SK-N-SH treated with all-trans-retinoic acid at 6 μM for 48 hours (cell line): ENCODE measurements at regions not wholly inside any gene's neighbourhood (a gene's known extent, or its start where the extent isn't known, plus 50 kb on each side); places are given as distances from the start of the nearest gene placed in this dataset.

Source experiments
- ATAC-seq: fragments of 200-7000 bp; cut with Tn5 transposase; 3 replicates; pipeline ENCODE4 v1.9.1; 2020; ENCODE audit warnings: mild to moderate bottlenecking, moderate library complexity
- ARNTL ChIP-seq: fragments of 450-650 bp; formaldehyde crosslinking; IDR thresholded peaks from 2 replicates; pipeline ENCODE4 v1.5.0; 2020; ENCODE audit warnings: low read depth, mild to moderate bottlenecking, moderate library complexity, borderline replicate concordance
- BACH2 ChIP-seq: fragments of 250-450 bp; sonication (Bioruptor Pico); IDR thresholded peaks from 2 replicates; pipeline ENCODE4 v1.9.0; 2021; ENCODE audit warnings: mild to moderate bottlenecking, borderline replicate concordance
- CSDC2 ChIP-seq: fragments of 250-450 bp; sonication (Bioruptor Pico); IDR thresholded peaks from 2 replicates; pipeline ENCODE4 v1.5.0; 2020; ENCODE audit warnings: mild to moderate bottlenecking, moderate library complexity
- CSRNP3 ChIP-seq: fragments of 250-450 bp; sonication (Bioruptor Pico); IDR thresholded peaks from 2 replicates; pipeline ENCODE4 v1.5.1; 2021; ENCODE audit warnings: mild to moderate bottlenecking, moderate library complexity
- ESRRG ChIP-seq: fragments of 250-450 bp; sonication (Bioruptor Pico); IDR thresholded peaks from 2 replicates; pipeline ENCODE4 v1.6.1; 2021; ENCODE audit warnings: mild to moderate bottlenecking
- GLIS3 ChIP-seq: fragments of 250-450 bp; sonication (Bioruptor Pico); IDR thresholded peaks from 2 replicates; pipeline ENCODE4 v1.5.0; 2020; ENCODE audit warnings: mild to moderate bottlenecking, moderate library complexity
- ISL1 ChIP-seq: fragments of 250-450 bp; sonication (Bioruptor Pico); IDR thresholded peaks from 2 replicates; pipeline ENCODE4 v2.1.2; 2022; ENCODE audit warnings: mild to moderate bottlenecking, moderate library complexity
- OSR1 ChIP-seq: fragments of 250-450 bp; sonication (Bioruptor Pico); IDR thresholded peaks from 2 replicates; pipeline ENCODE4 v1.8.0; 2022; ENCODE audit warnings: moderate library complexity, mild to moderate bottlenecking, inconsistent platforms
- POU6F1 ChIP-seq: fragments of 250-450 bp; sonication (Bioruptor Pico); IDR thresholded peaks from 2 replicates; pipeline ENCODE4 v1.8.0; 2021; ENCODE audit warnings: low read depth, mild to moderate bottlenecking, moderate library complexity, borderline replicate concordance
- PPARA ChIP-seq: fragments of 250-450 bp; sonication (Bioruptor Pico); IDR thresholded peaks from 2 replicates; pipeline ENCODE4 v1.5.0; 2020; ENCODE audit warnings: mild to moderate bottlenecking, borderline replicate concordance
- RARB ChIP-seq: fragments of 250-450 bp; sonication (Bioruptor Pico); IDR thresholded peaks from 2 replicates; pipeline ENCODE4 v1.8.0; 2021; ENCODE audit warnings: mild to moderate bottlenecking, moderate library complexity
- SNAI2 ChIP-seq: fragments of 250-450 bp; sonication (Bioruptor Pico); IDR thresholded peaks from 2 replicates; pipeline ENCODE4 v1.5.0; 2020; ENCODE audit warnings: mild to moderate bottlenecking, moderate library complexity
- TCF4 ChIP-seq: fragments of 250-450 bp; sonication (Bioruptor Pico); IDR thresholded peaks from 2 replicates; pipeline ENCODE4 v1.8.0; 2021; ENCODE audit warnings: mild to moderate bottlenecking, moderate library complexity, borderline replicate concordance
- TOX ChIP-seq: fragments of 250-450 bp; sonication (Bioruptor Pico); IDR thresholded peaks from 2 replicates; pipeline ENCODE4 v1.8.0; 2021; ENCODE audit warnings: mild to moderate bottlenecking, moderate library complexity, borderline replicate concordance
- ZC3H10 ChIP-seq: fragments of 250-450 bp; sonication (Bioruptor Pico); IDR thresholded peaks from 2 replicates; pipeline ENCODE4 v1.5.1; 2021; ENCODE audit warnings: mild to moderate bottlenecking, moderate library complexity
- ZFP3 ChIP-seq: fragments of 250-450 bp; sonication (Bioruptor Pico); IDR thresholded peaks from 2 replicates; pipeline ENCODE4 v1.5.0; 2020; ENCODE audit warnings: mild to moderate bottlenecking, moderate library complexity
- ZNF565 ChIP-seq: fragments of 450-650 bp; formaldehyde crosslinking; conservative IDR thresholded peaks from 2 replicates; pipeline ENCODE4 v1.5.0; 2020; ENCODE audit warnings: low read depth, mild to moderate bottlenecking, moderate library complexity
- ZNF70 ChIP-seq: fragments of 450-650 bp; formaldehyde crosslinking; IDR thresholded peaks from 2 replicates; pipeline ENCODE4 v1.5.0; 2020; ENCODE audit warnings: mild to moderate bottlenecking, moderate library complexity
- ZNF8 ChIP-seq: fragments of 450-650 bp; formaldehyde crosslinking; IDR thresholded peaks from 2 replicates; pipeline ENCODE4 v1.5.0; 2020; ENCODE audit warnings: mild to moderate bottlenecking, moderate library complexity
- TF ChIP-seq, protein P1 (sequence below): fragments of 250-450 bp; sonication (Bioruptor Pico); IDR thresholded peaks from 2 replicates; pipeline ENCODE4 v1.5.0; 2020; ENCODE audit warnings: mild to moderate bottlenecking, moderate library complexity

GRCh38 chr5:158313027-158313732 is 454.2 kb upstream of the CLINT1 start (continued):
- no peak for TF ChIP-seq CSRNP3 (CRISPR knock-in tag)

DNA sequence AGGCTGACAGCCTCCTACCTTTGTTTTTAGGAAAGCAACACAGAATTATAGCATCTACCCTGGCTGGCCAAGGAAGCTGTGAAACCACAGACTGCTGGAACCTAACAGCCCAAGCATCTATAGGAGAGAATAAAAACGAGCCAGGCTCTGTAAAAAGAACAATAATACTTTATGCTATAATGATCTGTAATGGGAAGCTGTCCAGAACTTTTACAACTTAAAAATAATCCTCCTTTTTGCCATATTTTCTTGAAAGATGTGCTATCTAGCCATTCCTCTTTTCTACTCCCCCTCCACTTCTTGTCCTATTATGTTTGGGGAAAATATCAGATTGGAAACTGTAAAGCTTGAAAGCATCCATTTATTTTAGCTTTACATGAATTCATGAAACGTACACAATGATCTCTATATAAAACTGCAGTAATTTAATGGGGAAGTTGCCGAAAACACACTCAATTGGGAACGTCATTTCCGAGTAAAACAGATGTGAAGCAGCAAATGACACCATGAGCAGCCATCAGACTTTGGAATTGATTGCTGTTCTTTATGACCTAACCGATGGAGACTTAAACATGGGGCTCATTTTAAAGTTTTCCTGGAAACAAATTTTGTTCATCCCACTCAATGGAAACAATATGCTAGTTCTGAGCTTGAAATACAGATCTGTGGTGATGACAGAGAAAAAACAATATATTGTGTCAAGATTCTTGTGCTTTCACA is 450.3 kb upstream of the CLINT1 start:
- no peak for TF ChIP-seq BACH2
- ATAC-seq, result no peak

- TF ChIP-seq ESRRG (CRISPR knock-in tag) (no peak), OSR1 (CRISPR knock-in tag) (no peak)
- TF ChIP-seq, all 23 proteins: peak for 0
- no peak for ATAC-seq
Observed at GRCh38 chr5:158308429-158309025, 449.6 kb upstream of the CLINT1 start.

- no peak for TF ChIP-seq SNAI2 (CRISPR knock-in tag)
- TF ChIP-seq BACH2, result no peak
- no peak for TF ChIP-seq GLIS3 (CRISPR knock-in tag)
- no peak for TF ChIP-seq CSDC2
- ATAC-seq, result no peak
Observed at GRCh38 chr5:158305861-158306260, 446.9 kb upstream of the CLINT1 start.

DNA sequence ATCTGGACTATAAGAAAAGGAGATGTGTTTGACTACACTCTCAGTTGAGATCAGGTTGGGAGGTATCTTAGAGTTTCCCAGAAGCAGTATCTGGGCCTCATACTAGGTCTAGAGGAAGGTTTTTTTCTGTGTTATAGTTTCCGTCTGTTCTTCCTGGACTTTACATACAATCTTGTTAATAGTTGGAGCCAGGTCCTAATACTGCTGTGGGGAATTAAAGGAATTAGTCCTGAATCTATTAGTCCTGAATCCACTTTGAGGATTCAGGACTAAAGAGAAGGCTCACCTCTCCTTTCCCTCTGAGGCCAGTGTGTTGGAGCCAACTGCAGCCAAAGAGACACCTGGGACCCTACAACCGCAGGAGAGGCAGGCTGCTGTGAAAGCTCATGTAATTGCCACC is 445.7 kb upstream of the CLINT1 start:
- no peak for ATAC-seq
- TF ChIP-seq TOX (CRISPR knock-in tag) (no peak), SNAI2 (CRISPR knock-in tag) (no peak), ZNF565 (CRISPR knock-in tag) (no peak), ZC3H10 (no peak), BACH2 (no peak), ISL1 (CRISPR knock-in tag) (no peak), POU6F1 (CRISPR knock-in tag) (no peak), ZFP3 (CRISPR knock-in tag) (no peak), ARNTL (CRISPR knock-in tag) (no peak), CSRNP3 (CRISPR knock-in tag) (no peak), ZNF8 (CRISPR knock-in tag) (no peak), CSDC2 (no peak), GLIS3 (CRISPR knock-in tag) (no peak), TCF4 (CRISPR knock-in tag) (no peak), PPARA (CRISPR knock-in tag) (no peak), ESRRG (CRISPR knock-in tag) (no peak), RARB (no peak), ZNF70 (no peak)
- TF ChIP-seq, protein P1, sequence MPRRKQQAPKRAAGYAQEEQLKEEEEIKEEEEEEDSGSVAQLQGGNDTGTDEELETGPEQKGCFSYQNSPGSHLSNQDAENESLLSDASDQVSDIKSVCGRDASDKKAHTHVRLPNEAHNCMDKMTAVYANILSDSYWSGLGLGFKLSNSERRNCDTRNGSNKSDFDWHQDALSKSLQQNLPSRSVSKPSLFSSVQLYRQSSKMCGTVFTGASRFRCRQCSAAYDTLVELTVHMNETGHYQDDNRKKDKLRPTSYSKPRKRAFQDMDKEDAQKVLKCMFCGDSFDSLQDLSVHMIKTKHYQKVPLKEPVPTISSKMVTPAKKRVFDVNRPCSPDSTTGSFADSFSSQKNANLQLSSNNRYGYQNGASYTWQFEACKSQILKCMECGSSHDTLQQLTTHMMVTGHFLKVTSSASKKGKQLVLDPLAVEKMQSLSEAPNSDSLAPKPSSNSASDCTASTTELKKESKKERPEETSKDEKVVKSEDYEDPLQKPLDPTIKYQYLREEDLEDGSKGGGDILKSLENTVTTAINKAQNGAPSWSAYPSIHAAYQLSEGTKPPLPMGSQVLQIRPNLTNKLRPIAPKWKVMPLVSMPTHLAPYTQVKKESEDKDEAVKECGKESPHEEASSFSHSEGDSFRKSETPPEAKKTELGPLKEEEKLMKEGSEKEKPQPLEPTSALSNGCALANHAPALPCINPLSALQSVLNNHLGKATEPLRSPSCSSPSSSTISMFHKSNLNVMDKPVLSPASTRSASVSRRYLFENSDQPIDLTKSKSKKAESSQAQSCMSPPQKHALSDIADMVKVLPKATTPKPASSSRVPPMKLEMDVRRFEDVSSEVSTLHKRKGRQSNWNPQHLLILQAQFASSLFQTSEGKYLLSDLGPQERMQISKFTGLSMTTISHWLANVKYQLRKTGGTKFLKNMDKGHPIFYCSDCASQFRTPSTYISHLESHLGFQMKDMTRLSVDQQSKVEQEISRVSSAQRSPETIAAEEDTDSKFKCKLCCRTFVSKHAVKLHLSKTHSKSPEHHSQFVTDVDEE (CRISPR knock-in tag), result no peak
